GM12864 (cell line): ENCODE measurements at regions not wholly inside any gene's neighbourhood (a gene's known extent, or its start where the extent isn't known, plus 50 kb on each side); places are given as distances from the start of the nearest gene placed in this dataset.

Source experiments
- DNase-seq: peaks from one replicate; pipeline ENCODE4 v3.0.0-alpha.2; 2011; ENCODE audit warnings: low read depth
- H3K4me3 ChIP-seq: 2 replicates; pipeline ENCODE4 v1.5.1; 2011; ENCODE audit warnings: mild to moderate bottlenecking, low read depth, low read length, control low read depth
- CTCF ChIP-seq: IDR thresholded peaks from 2 replicates; pipeline ENCODE4 v1.5.1; 2011; ENCODE audit warnings: low read depth, mild to moderate bottlenecking, moderate library complexity, low read length, control low read depth, inconsistent platforms; ENCODE audit errors: missing control alignments

GRCh38 chr13:58528351-58528750 lies 896.8 kb downstream of the PCDH17 start:
- TF ChIP-seq CTCF: no peak
- DNase-seq: no peak
- H3K4me3 ChIP-seq: no peak overlapping the region

GRCh38 chr13:58531614-58532013 lies 900.1 kb downstream of the PCDH17 start:
- no peak for DNase-seq
- no peak for TF ChIP-seq CTCF
- H3K4me3 ChIP-seq: no peak overlapping the region

GRCh38 chr13:58542530-58542929 lies 911.0 kb downstream of the PCDH17 start:
- no peak overlapping the region for H3K4me3 ChIP-seq
- no peak for DNase-seq
- TF ChIP-seq CTCF: no peak

GRCh38 chr13:58547419-58547818 lies 915.9 kb downstream of the PCDH17 start:
- no peak overlapping the region for H3K4me3 ChIP-seq
- DNase-seq: no peak

GRCh38 chr13:58566176-58566575 lies 934.6 kb downstream of the PCDH17 start:
- no peak for DNase-seq
- TF ChIP-seq CTCF: no peak
- no peak overlapping the region for H3K4me3 ChIP-seq

More at GRCh38 chr13:58547419-58547818, 915.9 kb downstream of the PCDH17 start:
- TF ChIP-seq CTCF: no peak

- no peak for DNase-seq
- H3K4me3 ChIP-seq: no peak overlapping the region
- TF ChIP-seq CTCF: no peak
Observed at GRCh38 chr13:58573743-58574142, 942.2 kb downstream of the PCDH17 start.

- no peak for DNase-seq
- TF ChIP-seq CTCF: no peak
- no peak overlapping the region for H3K4me3 ChIP-seq
Observed at GRCh38 chr13:58574791-58575190, 943.2 kb downstream of the PCDH17 start.
